IMR-90 (cell line): ENCODE measurements at regions not wholly inside any gene's neighbourhood (a gene's known extent, or its start where the extent isn't known, plus 50 kb on each side); places are given as distances from the start of the nearest gene placed in this dataset.

Experiments
- ATAC-seq: fragments of 200-7000 bp; cut with Tn5 transposase; 2 replicates; pipeline ENCODE4 v1.9.1; 2020; ENCODE audit warnings: low read depth, mild to moderate bottlenecking, moderate library complexity
- BruUV-seq: library from RNA; stranded (reverse); fragments of 400-500 nt; replicated peaks from 2 replicates; lab custom pipeline; 2021; lab: Mats Ljungman, UMichigan
- CTCF ChIA-PET: fragments of 300-600 bp; formaldehyde crosslinking; extraction: SDS; loops from one replicate; lab custom pipeline; 2021; ENCODE audit warnings: antibody characterized with exemption; lab: Yijun Ruan, JAX
- POLR2A ChIA-PET: fragments of 300-600 bp; sonication (Branson Sonifier 250); formaldehyde crosslinking; loops from one replicate; lab custom pipeline; 2022; ENCODE audit warnings: antibody characterized with exemption; ENCODE audit not compliant: unreplicated experiment; lab: Charles Lee
- DNase-seq: peaks from one replicate; pipeline ENCODE4 v3.0.0; 2013
- H2AFZ ChIP-seq: replicated peaks from 2 replicates; pipeline ENCODE3; 2013; ENCODE audit warnings: low read length, mild to moderate bottlenecking; ENCODE audit not compliant: poor library complexity
- H2AK5ac ChIP-seq: 2 replicates; pipeline ENCODE4 v1.6.1; 2013; ENCODE audit warnings: low read depth, low read length, inconsistent platforms
- H2AK9ac ChIP-seq: replicated peaks from 2 replicates; pipeline ENCODE3; 2013; ENCODE audit warnings: mild to moderate bottlenecking, low read depth, low read length, moderate library complexity; ENCODE audit not compliant: poor library complexity
- H2BK120ac ChIP-seq: 2 replicates; pipeline ENCODE4 v1.6.1; 2013; ENCODE audit warnings: low read depth, low read length, inconsistent platforms
- H2BK15ac ChIP-seq: 3 replicates; pipeline ENCODE4 v1.6.1; 2013; ENCODE audit warnings: low read depth, low read length, inconsistent platforms
- H2BK20ac ChIP-seq: 2 replicates; pipeline ENCODE4 v1.6.1; 2013; ENCODE audit warnings: low read depth, mild to moderate bottlenecking, inconsistent platforms, low read length, moderate library complexity
- H2BK5ac ChIP-seq: 2 replicates; pipeline ENCODE4 v1.6.1; 2013; ENCODE audit warnings: mild to moderate bottlenecking, low read depth, low read length, inconsistent platforms; ENCODE audit not compliant: poor library complexity, severe bottlenecking
- H3K14ac ChIP-seq: replicated peaks from 2 replicates; pipeline ENCODE4 v1.6.1; 2013; ENCODE audit warnings: low read depth, low read length, inconsistent platforms
- H3K18ac ChIP-seq: 2 replicates; pipeline ENCODE4 v1.6.1; 2013; ENCODE audit warnings: low read depth, low read length, control low read depth
- H3K23ac ChIP-seq: 2 replicates; pipeline ENCODE4 v1.6.1; 2013; ENCODE audit warnings: low read depth, low read length, inconsistent platforms
- H3K27ac ChIP-seq: 2 replicates; pipeline ENCODE4 v1.5.1; 2013; ENCODE audit warnings: mild to moderate bottlenecking, control low read depth, low read length; ENCODE audit not compliant: insufficient read depth
- H3K27me3 ChIP-seq: 2 replicates; pipeline ENCODE4 v1.6.1; 2013; ENCODE audit warnings: low read length; ENCODE audit not compliant: control insufficient read depth, insufficient read depth
- H3K36me3 ChIP-seq: 2 replicates; pipeline ENCODE4 v1.6.1; 2013; ENCODE audit warnings: low read length, mixed read lengths; ENCODE audit not compliant: control insufficient read depth, insufficient read depth
- H3K4ac ChIP-seq: 2 replicates; pipeline ENCODE4 v1.6.1; 2013; ENCODE audit warnings: low read depth, low read length, inconsistent platforms
- H3K4me1 ChIP-seq: 2 replicates; pipeline ENCODE4 v1.6.1; 2013; ENCODE audit warnings: low read length, mixed read lengths; ENCODE audit not compliant: control insufficient read depth, insufficient read depth
- H3K4me2 ChIP-seq: 2 replicates; pipeline ENCODE4 v1.6.1; 2013; ENCODE audit warnings: low read depth, mild to moderate bottlenecking, control low read depth, low read length, moderate library complexity
- H3K4me3 ChIP-seq: 2 replicates; pipeline ENCODE4 v1.5.1; 2013; ENCODE audit warnings: low read depth, mild to moderate bottlenecking, control low read depth, low read length, moderate library complexity; ENCODE audit not compliant: insufficient read depth
- H3K56ac ChIP-seq: 2 replicates; pipeline ENCODE4 v1.6.1; 2013; ENCODE audit warnings: low read length, inconsistent platforms; ENCODE audit not compliant: insufficient read depth; ENCODE audit errors: extremely low read depth
- H3K79me1 ChIP-seq, 2 experiments: 2 replicates each; pipeline ENCODE4 v1.6.1; 2013; ENCODE audit warnings: low read length in 2 of 2, inconsistent platforms in 1 of 2, low read depth in 1 of 2
- H3K9ac ChIP-seq: 2 replicates; pipeline ENCODE4 v1.6.1; 2013; ENCODE audit warnings: low read depth, low read length, control low read depth
- H3K9me1 ChIP-seq: 2 replicates; pipeline ENCODE4 v1.6.1; 2013; ENCODE audit warnings: low read length, inconsistent platforms; ENCODE audit not compliant: insufficient read depth
- H3K9me3 ChIP-seq: 2 replicates; pipeline ENCODE4 v1.6.1; 2013; ENCODE audit warnings: low read length; ENCODE audit not compliant: control insufficient read depth, insufficient read depth
- H4K20me1 ChIP-seq: 2 replicates; pipeline ENCODE4 v1.6.1; 2013; ENCODE audit warnings: low read length, inconsistent platforms; ENCODE audit not compliant: insufficient read depth
- H4K5ac ChIP-seq: 2 replicates; pipeline ENCODE4 v1.6.1; 2013; ENCODE audit warnings: mild to moderate bottlenecking, low read depth, low read length, control low read depth
- H4K8ac ChIP-seq, 2 experiments: 2 replicates each; pipeline ENCODE4 v1.6.1; 2013; ENCODE audit warnings: low read depth in 2 of 2, low read length in 2 of 2, control low read depth in 1 of 2, inconsistent platforms in 1 of 2
- H4K91ac ChIP-seq: 2 replicates; pipeline ENCODE4 v1.6.1; 2013; ENCODE audit warnings: low read depth, low read length, inconsistent platforms; ENCODE audit not compliant: insufficient read depth
- BHLHE40 ChIP-seq: fragments of 150-350 bp; IDR thresholded peaks from 2 replicates; pipeline ENCODE4 v1.6.1; 2016; ENCODE audit warnings: mild to moderate bottlenecking, low read depth, low read length
- CEBPB ChIP-seq: IDR thresholded peaks from 2 replicates; pipeline ENCODE4 v1.6.1; 2012; ENCODE audit warnings: low read depth, low read length, improper control_type of control experiment
- CHD1 ChIP-seq: IDR thresholded peaks from 2 replicates; pipeline ENCODE4 v1.6.1; 2012; ENCODE audit warnings: low read depth, low read length, improper control_type of control experiment
- CTCF ChIP-seq: conservative IDR thresholded peaks from 2 replicates; pipeline ENCODE4 v1.5.1; 2012; ENCODE audit warnings: mild to moderate bottlenecking, low read depth, low read length, improper control_type of control experiment
- FOS ChIP-seq: fragments of 150-350 bp; IDR thresholded peaks from 2 replicates; pipeline ENCODE4 v1.6.1; 2016; ENCODE audit warnings: low read depth, low read length
- MAFK ChIP-seq: IDR thresholded peaks from 2 replicates; pipeline ENCODE4 v1.6.1; 2012; ENCODE audit warnings: low read depth, low read length, improper control_type of control experiment
- MAZ ChIP-seq: IDR thresholded peaks from 2 replicates; pipeline ENCODE4 v1.6.1; 2012; ENCODE audit warnings: low read depth, mild to moderate bottlenecking, low read length, improper control_type of control experiment, moderate library complexity, borderline replicate concordance
- MXI1 ChIP-seq: IDR thresholded peaks from 2 replicates; pipeline ENCODE4 v1.6.1; 2012; ENCODE audit warnings: low read depth, mild to moderate bottlenecking, low read length, moderate library complexity, borderline replicate concordance
- NFE2L2 ChIP-seq: fragments of 150-350 bp; IDR thresholded peaks from 2 replicates; pipeline ENCODE4 v1.6.1; 2016; ENCODE audit warnings: low read depth, mild to moderate bottlenecking, low read length
- POLR2A ChIP-seq: IDR thresholded peaks from 2 replicates; pipeline ENCODE4 v1.6.1; 2012; ENCODE audit warnings: mild to moderate bottlenecking, low read depth, low read length
- RAD21 ChIP-seq: IDR thresholded peaks from 2 replicates; pipeline ENCODE4 v1.6.1; 2012; ENCODE audit warnings: low read length, improper control_type of control experiment
- RCOR1 ChIP-seq: IDR thresholded peaks from 2 replicates; pipeline ENCODE4 v1.6.1; 2012; ENCODE audit warnings: mild to moderate bottlenecking, low read length, improper control_type of control experiment; ENCODE audit not compliant: insufficient replicate concordance
- RFX5 ChIP-seq: IDR thresholded peaks from 2 replicates; pipeline ENCODE4 v1.8.0; 2012; ENCODE audit warnings: low read depth, mild to moderate bottlenecking, low read length, moderate library complexity
- whole genome bisulfite sequencing, 2 experiments: methylation state at CpG; one replicate each; pipeline versions ENCODE4 v1.1.5 to v1.1.7; 2013; ENCODE audit warnings: missing lambda C conversion rate in 2 of 2; ENCODE audit not compliant: insufficient read length in 1 of 2; ENCODE audit errors: extremely low coverage in 2 of 2; 5-methylcytosine and 5-hydroxymethylcytosine counted together
- dilution Hi-C: fragments of 300-500 bp; cut with HindIII; formaldehyde crosslinking; loops from one replicate; pipeline ENCODE4 v1.14.3; 2018; ENCODE audit warnings: low sequenced_read_pairs; ENCODE audit not compliant: unreplicated experiment
- in situ Hi-C: fragments of 300-500 bp; cut with MboI; formaldehyde crosslinking; loops from 3 replicates; pipeline ENCODE4 v1.14.3; 2019; ENCODE audit warnings: low sequenced_read_pairs, inconsistent platforms, mixed read lengths
- intact Hi-C: fragments of 100-400 bp; cut with micrococcal nuclease; formaldehyde crosslinking; loops from 2 replicates; pipeline ENCODE4 v1.10.0; 2022
- TF ChIP-seq, protein P1 (sequence below): fragments of 150-350 bp; IDR thresholded peaks from 2 replicates; pipeline ENCODE4 v1.6.1; 2017; ENCODE audit warnings: mild to moderate bottlenecking, antibody characterized with exemption, low read length, low read depth
- TF ChIP-seq, protein P2 (sequence below): fragments of 150-350 bp; IDR thresholded peaks from 2 replicates; pipeline ENCODE4 v1.6.1; 2016; ENCODE audit warnings: low read depth, mild to moderate bottlenecking, low read length, moderate library complexity, borderline replicate concordance

GRCh38 chr10:62705789-62706188 is 98.7 kb upstream of the ADO start:
- Histone ChIP-seq H3K27me3 (peaks cover 3% of the 10 kb centered on the region), H4K5ac (no peak overlapping the region), H2BK120ac (no peak overlapping the region), H3K14ac (no peak overlapping the region), H2AK5ac (no peak overlapping the region), H3K4me2 (no peak overlapping the region), H2BK15ac (no peak overlapping the region), H3K4me1 (no peaks in the 10 kb centered on the region), H3K23ac (no peak overlapping the region), H3K9me3 (no peaks in the 10 kb centered on the region), H4K20me1 (no peaks in the 10 kb centered on the region), H3K9me1 (no peaks in the 10 kb centered on the region), H3K27ac (no peak overlapping the region), H4K91ac (no peak overlapping the region), H3K18ac (no peak overlapping the region), H2AFZ (no peak overlapping the region), H3K56ac (no peak overlapping the region), H3K9ac (no peak overlapping the region), H2AK9ac (no peak overlapping the region), H3K4me3 (no peak overlapping the region), H3K4ac (no peak overlapping the region), H2BK5ac (no peak overlapping the region), H3K36me3 (no peaks in the 10 kb centered on the region), H3K79me1 (no peaks in the 10 kb centered on the region), H2BK20ac (no peak overlapping the region), H4K8ac (no peak overlapping the region)
- no peak for DNase-seq
- BruUV-seq, result no TSS peak
- CTCF ChIA-PET, result no interaction called here
- dilution Hi-C loops, result no loop called here
- TF ChIP-seq, protein P1, sequence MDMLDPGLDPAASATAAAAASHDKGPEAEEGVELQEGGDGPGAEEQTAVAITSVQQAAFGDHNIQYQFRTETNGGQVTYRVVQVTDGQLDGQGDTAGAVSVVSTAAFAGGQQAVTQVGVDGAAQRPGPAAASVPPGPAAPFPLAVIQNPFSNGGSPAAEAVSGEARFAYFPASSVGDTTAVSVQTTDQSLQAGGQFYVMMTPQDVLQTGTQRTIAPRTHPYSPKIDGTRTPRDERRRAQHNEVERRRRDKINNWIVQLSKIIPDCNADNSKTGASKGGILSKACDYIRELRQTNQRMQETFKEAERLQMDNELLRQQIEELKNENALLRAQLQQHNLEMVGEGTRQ, result no peak
- TF ChIP-seq CTCF (no peak), NFE2L2 (no peak), MXI1 (no peak), CEBPB (no peak), MAZ (no peak), BHLHE40 (no peak), RAD21 (no peak), MAFK (no peak), POLR2A (no peak), RFX5 (no peak), CHD1 (no peak), RCOR1 (no peak), FOS (no peak)
- TF ChIP-seq, protein P2, sequence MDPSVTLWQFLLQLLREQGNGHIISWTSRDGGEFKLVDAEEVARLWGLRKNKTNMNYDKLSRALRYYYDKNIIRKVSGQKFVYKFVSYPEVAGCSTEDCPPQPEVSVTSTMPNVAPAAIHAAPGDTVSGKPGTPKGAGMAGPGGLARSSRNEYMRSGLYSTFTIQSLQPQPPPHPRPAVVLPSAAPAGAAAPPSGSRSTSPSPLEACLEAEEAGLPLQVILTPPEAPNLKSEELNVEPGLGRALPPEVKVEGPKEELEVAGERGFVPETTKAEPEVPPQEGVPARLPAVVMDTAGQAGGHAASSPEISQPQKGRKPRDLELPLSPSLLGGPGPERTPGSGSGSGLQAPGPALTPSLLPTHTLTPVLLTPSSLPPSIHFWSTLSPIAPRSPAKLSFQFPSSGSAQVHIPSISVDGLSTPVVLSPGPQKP, result no peak
- ATAC-seq, result no peak
- POLR2A ChIA-PET, result no interaction called here
- in situ Hi-C loops, result no loop called here
- intact Hi-C loops, result no loop called here
- 100% methylated on average over 1 of the region's 2 CpGs; no CpG with 5 or more reads in 1 of the 2 experiments for WGBS, 2 experiments
